ENCODE measurements at regions not wholly inside any gene's neighbourhood (a gene's known extent, or its start where the extent isn't known, plus 50 kb on each side); places are given as distances from the start of the nearest gene placed in this dataset.

GRCh38 chr10:63744060-63744941 is 223.1 kb downstream of the REEP3 start:
- no peak for DNase-seq (ENCODE audit: low read depth)

- DNase-seq (ENCODE audit: low read depth) = no peak
Measured at GRCh38 chr10:63749915-63750314, 228.7 kb downstream of the REEP3 start.

GRCh38 chr10:63751836-63752235 is 230.6 kb downstream of the REEP3 start:
- no peak for DNase-seq (ENCODE audit: low read depth)

GRCh38 chr10:63752318-63752717 is 231.1 kb downstream of the REEP3 start:
- DNase-seq (ENCODE audit: low read depth) = no peak

GRCh38 chr10:63753808-63754207 is 232.6 kb downstream of the REEP3 start:
- DNase-seq (ENCODE audit: low read depth) = no peak

GRCh38 chr10:63755441-63755840 is 234.2 kb downstream of the REEP3 start:
- DNase-seq (ENCODE audit: low read depth) = no peak

- DNase-seq (ENCODE audit: low read depth) = no peak
Measured at GRCh38 chr10:63757067-63757466, 235.9 kb downstream of the REEP3 start.

GRCh38 chr10:63758080-63758479 is 236.9 kb downstream of the REEP3 start:
- DNase-seq (ENCODE audit: low read depth) = no peak

- DNase-seq (ENCODE audit: low read depth) = no peak
Measured at GRCh38 chr10:63759335-63759734, 238.1 kb downstream of the REEP3 start.

GRCh38 chr10:63760034-63760707 is 239.0 kb downstream of the REEP3 start:
- DNase-seq (ENCODE audit: low read depth) = no peak

GRCh38 chr10:63760708-63761047 is 239.5 kb downstream of the REEP3 start:
- no peak for DNase-seq (ENCODE audit: low read depth)

- no peak for DNase-seq (ENCODE audit: low read depth)
Measured at GRCh38 chr10:63761243-63761642, 240.0 kb downstream of the REEP3 start.

GRCh38 chr10:63763744-63764143 is 242.5 kb downstream of the REEP3 start:
- no peak for DNase-seq (ENCODE audit: low read depth)

GRCh38 chr10:63765126-63765525 is 243.9 kb downstream of the REEP3 start:
- no peak for DNase-seq (ENCODE audit: low read depth)

GRCh38 chr10:63766745-63767137 is 245.5 kb downstream of the REEP3 start:
- no peak for DNase-seq (ENCODE audit: low read depth)

GRCh38 chr10:63767138-63767801 is 246.1 kb downstream of the REEP3 start:
- no peak for DNase-seq (ENCODE audit: low read depth)

GRCh38 chr10:63769367-63769766 is 248.2 kb downstream of the REEP3 start:
- no peak for DNase-seq (ENCODE audit: low read depth)

GRCh38 chr10:63770523-63770922 is 249.3 kb downstream of the REEP3 start:
- no peak for DNase-seq (ENCODE audit: low read depth)

- DNase-seq (ENCODE audit: low read depth) = no peak
Measured at GRCh38 chr10:63772491-63772890, 251.3 kb downstream of the REEP3 start.

- no peak for DNase-seq (ENCODE audit: low read depth)
Measured at GRCh38 chr10:63773106-63773505, 251.9 kb downstream of the REEP3 start.

- DNase-seq (ENCODE audit: low read depth) = no peak
Measured at GRCh38 chr10:63773962-63774361, 252.8 kb downstream of the REEP3 start.

- no peak for DNase-seq (ENCODE audit: low read depth)
Measured at GRCh38 chr10:63780101-63780500, 258.9 kb downstream of the REEP3 start.

- no peak for DNase-seq (ENCODE audit: low read depth)
Measured at GRCh38 chr10:63781226-63781625, 260.0 kb downstream of the REEP3 start.

All from stimulated activated CD8-positive, alpha-beta memory T cell treated with anti-CD3 and anti-CD28 coated beads, Interleukin-7, amount 100 ng/mL, for 24 hours (primary cell).